ENCODE measurements at regions not wholly inside any gene's neighbourhood (a gene's known extent, or its start where the extent isn't known, plus 50 kb on each side); places are given as distances from the start of the nearest gene placed in this dataset.

DNA sequence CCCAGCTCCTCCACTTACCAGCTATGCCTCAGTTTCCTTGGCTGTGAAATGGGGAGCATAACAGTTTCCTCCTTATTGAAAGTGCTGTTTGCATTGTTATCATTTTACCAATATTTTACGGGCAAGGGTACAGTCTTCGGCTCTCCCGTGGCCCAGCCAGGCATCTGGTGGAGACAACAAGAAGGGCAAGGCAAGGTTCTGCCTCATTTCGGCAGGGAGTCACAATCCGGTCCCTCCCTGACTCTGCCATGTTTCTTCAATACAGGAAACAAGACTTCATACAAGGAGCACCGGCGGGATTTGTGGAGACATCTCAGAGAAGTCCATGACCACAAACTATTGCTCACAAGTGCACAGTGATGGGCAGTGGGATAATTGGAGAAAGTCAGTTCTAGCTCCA is 174.0 kb downstream of the FGF18 start:
- H3K4me2 ChIP-seq, result no peak overlapping the region
- DNase-seq (ENCODE audit: low spot score), result no peak
- TF ChIP-seq, protein P1, sequence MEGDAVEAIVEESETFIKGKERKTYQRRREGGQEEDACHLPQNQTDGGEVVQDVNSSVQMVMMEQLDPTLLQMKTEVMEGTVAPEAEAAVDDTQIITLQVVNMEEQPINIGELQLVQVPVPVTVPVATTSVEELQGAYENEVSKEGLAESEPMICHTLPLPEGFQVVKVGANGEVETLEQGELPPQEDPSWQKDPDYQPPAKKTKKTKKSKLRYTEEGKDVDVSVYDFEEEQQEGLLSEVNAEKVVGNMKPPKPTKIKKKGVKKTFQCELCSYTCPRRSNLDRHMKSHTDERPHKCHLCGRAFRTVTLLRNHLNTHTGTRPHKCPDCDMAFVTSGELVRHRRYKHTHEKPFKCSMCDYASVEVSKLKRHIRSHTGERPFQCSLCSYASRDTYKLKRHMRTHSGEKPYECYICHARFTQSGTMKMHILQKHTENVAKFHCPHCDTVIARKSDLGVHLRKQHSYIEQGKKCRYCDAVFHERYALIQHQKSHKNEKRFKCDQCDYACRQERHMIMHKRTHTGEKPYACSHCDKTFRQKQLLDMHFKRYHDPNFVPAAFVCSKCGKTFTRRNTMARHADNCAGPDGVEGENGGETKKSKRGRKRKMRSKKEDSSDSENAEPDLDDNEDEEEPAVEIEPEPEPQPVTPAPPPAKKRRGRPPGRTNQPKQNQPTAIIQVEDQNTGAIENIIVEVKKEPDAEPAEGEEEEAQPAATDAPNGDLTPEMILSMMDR (IDR thresholded peaks at IDR 0.05), result no peak
- no peak for TF ChIP-seq EZH2 (IDR thresholded peaks at IDR 0.05)
- TF ChIP-seq EZH2phosphoT487 (IDR thresholded peaks at IDR 0.05), result no peak

DNA sequence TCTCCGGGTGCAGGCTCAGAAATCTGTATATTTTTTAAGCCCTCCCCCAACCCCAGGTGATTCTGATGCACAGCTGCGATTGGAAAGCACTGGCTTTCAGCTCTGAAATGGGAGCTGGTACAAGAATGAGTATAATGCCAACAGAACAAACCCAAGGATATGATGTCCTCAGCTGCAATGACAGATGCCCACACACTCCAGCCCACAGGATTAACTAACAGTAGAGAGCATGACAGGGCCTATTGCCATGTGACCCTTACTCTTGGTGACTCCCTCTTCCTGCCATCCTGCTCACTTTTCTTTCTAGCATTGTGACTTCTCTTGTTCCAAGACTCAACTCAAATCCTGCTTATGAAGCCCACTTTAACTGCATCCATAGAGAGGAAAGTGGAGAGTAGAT is 174.5 kb downstream of the FGF18 start:
- no peak for DNase-seq (ENCODE audit: low spot score)

More for the DNA sequence above, 174.0 kb downstream of the FGF18 start:
- H3K9ac ChIP-seq, result no peak overlapping the region
- H3K4me1 Mint-ChIP-seq, result no peaks in the 10 kb centered on the region
- no peak overlapping the region for H3K4me3 Mint-ChIP-seq
- peaks cover 2% of the 10 kb centered on the region for H3K9me3 Mint-ChIP-seq
- H3K27ac Mint-ChIP-seq, result peak overlapping the region; percentile 65
- H3K27ac ChIP-seq, result no peak overlapping the region
- no peaks in the 10 kb centered on the region for H3K4me1 ChIP-seq
- H3K36me3 ChIP-seq, result no peaks in the 10 kb centered on the region
- no peaks in the 10 kb centered on the region for H3K36me3 Mint-ChIP-seq
- H3F3A ChIP-seq (ENCODE audit: low read depth), result no peaks in the 10 kb centered on the region
- H3K27me3 ChIP-seq, result no peaks in the 10 kb centered on the region
- no peaks in the 10 kb centered on the region for H3K79me2 ChIP-seq (ENCODE audit: low read depth)
- H3K9me3 ChIP-seq (ENCODE audit: low read depth), result no peaks in the 10 kb centered on the region
- peaks cover 13% of the 10 kb centered on the region for H3K27me3 Mint-ChIP-seq (ENCODE audit: insufficient read depth, low read depth)
- H4K20me1 ChIP-seq (ENCODE audit: low read depth), result no peaks in the 10 kb centered on the region
- H3K4me3 ChIP-seq, result no peak overlapping the region
- H2AFZ ChIP-seq (replicated peaks), result no peak overlapping the region

DNA sequence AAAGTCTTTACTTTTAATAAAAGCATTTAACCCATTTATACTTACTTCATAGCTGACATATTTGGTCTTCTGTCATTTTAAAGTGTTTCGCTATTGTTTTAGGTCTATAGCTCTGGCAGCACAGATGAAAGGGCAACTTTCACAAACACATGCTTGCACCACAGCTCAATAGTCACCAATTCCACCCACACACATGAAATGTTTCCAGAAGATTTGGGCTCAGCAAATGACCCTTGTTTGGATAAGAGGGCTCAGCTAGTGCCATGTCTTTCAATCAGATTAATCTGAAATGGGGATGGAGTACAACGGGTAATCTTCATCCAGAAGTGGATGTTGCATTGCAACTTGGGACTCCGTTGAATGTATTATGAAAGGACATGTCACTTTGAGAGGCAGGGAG is 176.0 kb downstream of the FGF18 start:
- no peak overlapping the region for H3K27ac Mint-ChIP-seq
- H3K4me3 ChIP-seq, result no peak overlapping the region
- H3F3A ChIP-seq (ENCODE audit: low read depth), result no peaks in the 10 kb centered on the region
- TF ChIP-seq, protein P1 (IDR thresholded peaks at IDR 0.05), result no peak
- TF ChIP-seq EZH2phosphoT487 (IDR thresholded peaks at IDR 0.05) (no peak), EZH2 (IDR thresholded peaks at IDR 0.05) (no peak)
- H3K27me3 Mint-ChIP-seq (ENCODE audit: insufficient read depth, low read depth), result peaks cover 19% of the 10 kb centered on the region
- H3K9ac ChIP-seq, result no peak overlapping the region
- no peak for DNase-seq (ENCODE audit: low spot score)
- H3K4me3 Mint-ChIP-seq, result no peak overlapping the region
- no peak overlapping the region for H3K4me2 ChIP-seq
- H3K9me3 Mint-ChIP-seq, result peaks cover 2% of the 10 kb centered on the region
- no peaks in the 10 kb centered on the region for H4K20me1 ChIP-seq (ENCODE audit: low read depth)
- H3K36me3 Mint-ChIP-seq, result no peaks in the 10 kb centered on the region
- H3K27me3 ChIP-seq, result no peaks in the 10 kb centered on the region
- no peaks in the 10 kb centered on the region for H3K79me2 ChIP-seq (ENCODE audit: low read depth)
- no peak overlapping the region for H2AFZ ChIP-seq (replicated peaks)
- no peaks in the 10 kb centered on the region for H3K36me3 ChIP-seq
- H3K9me3 ChIP-seq (ENCODE audit: low read depth), result no peaks in the 10 kb centered on the region
- no peak overlapping the region for H3K27ac ChIP-seq
- H3K4me1 Mint-ChIP-seq, result no peaks in the 10 kb centered on the region
- H3K4me1 ChIP-seq, result no peaks in the 10 kb centered on the region

More for the DNA sequence above, 174.5 kb downstream of the FGF18 start:
- no peaks in the 10 kb centered on the region for H3K36me3 ChIP-seq
- Mint-ChIP-seq H3K27me3 (ENCODE audit: insufficient read depth, low read depth) (peaks cover 16% of the 10 kb centered on the region), H3K36me3 (no peaks in the 10 kb centered on the region), H3K9me3 (peaks cover 2% of the 10 kb centered on the region), H3K4me1 (no peaks in the 10 kb centered on the region), H3K4me3 (no peak overlapping the region), H3K27ac (no peak overlapping the region)
- H3K79me2 ChIP-seq (ENCODE audit: low read depth), result no peaks in the 10 kb centered on the region
- no peaks in the 10 kb centered on the region for H3K27me3 ChIP-seq
- no peak overlapping the region for H3K4me2 ChIP-seq
- H3K4me1 ChIP-seq, result no peaks in the 10 kb centered on the region
- H3K27ac ChIP-seq, result no peak overlapping the region
- H3F3A ChIP-seq (ENCODE audit: low read depth), result no peaks in the 10 kb centered on the region
- no peaks in the 10 kb centered on the region for H3K9me3 ChIP-seq (ENCODE audit: low read depth)
- TF ChIP-seq EZH2 (IDR thresholded peaks at IDR 0.05) (no peak), EZH2phosphoT487 (IDR thresholded peaks at IDR 0.05) (no peak)
- TF ChIP-seq, protein P1 (IDR thresholded peaks at IDR 0.05), result no peak
- H4K20me1 ChIP-seq (ENCODE audit: low read depth), result no peaks in the 10 kb centered on the region
- no peak overlapping the region for H3K4me3 ChIP-seq
- no peak overlapping the region for H3K9ac ChIP-seq
- no peak overlapping the region for H2AFZ ChIP-seq (replicated peaks)

Data from neural progenitor cell (in vitro differentiated cells).